ENCODE measurements at regions not wholly inside any gene's neighbourhood (a gene's known extent, or its start where the extent isn't known, plus 50 kb on each side); places are given as distances from the start of the nearest gene placed in this dataset.

- Histone ChIP-seq H2BK20ac (ENCODE audit: low read length) (no peak overlapping the region), H2AK5ac (ENCODE audit: low read depth, low read length) (no peak overlapping the region), H2BK5ac (ENCODE audit: low read depth, low read length) (no peak overlapping the region), H3K79me1 (ENCODE audit: low read depth, low read length) (no peaks in the 10 kb centered on the region), H2BK120ac (replicated peaks; ENCODE audit: low read depth, low read length) (no peak overlapping the region), H3K23ac (ENCODE audit: insufficient read length) (no peak overlapping the region), H3K36me3 (ENCODE audit: control insufficient read depth in 2 of 4, insufficient read depth in 4 of 4, low read length in 3 of 4) (no peaks in the 10 kb centered on the region), H4K91ac (replicated peaks; ENCODE audit: insufficient read length, low read length) (no peak overlapping the region), H3K56ac (replicated peaks; ENCODE audit: insufficient read length, low read depth, low read length) (no peak overlapping the region), H4K20me1 (replicated peaks in 1 of 2; ENCODE audit: control insufficient read depth in 1 of 2, insufficient read depth in 2 of 2, low read length in 2 of 2) (no peaks in the 10 kb centered on the region), H3K27me3 (replicated peaks in 1 of 4; ENCODE audit: control insufficient read depth in 3 of 4, extremely low read depth in 1 of 4, insufficient read depth in 3 of 4, low read length in 3 of 4) (no peaks in the 10 kb centered on the region), H3K4me2 (ENCODE audit: insufficient read depth in 1 of 2, low read depth in 2 of 2, low read length in 2 of 2) (no peak overlapping the region), H3K18ac (ENCODE audit: extremely low read depth, low read length) (no peak overlapping the region), H4K5ac (ENCODE audit: insufficient read length, low read depth, low read length) (no peak overlapping the region), H3K79me2 (ENCODE audit: control insufficient read depth in 1 of 2, insufficient read depth in 2 of 2, low read length in 2 of 2) (no peaks in the 10 kb centered on the region), H3K9ac (replicated peaks in 1 of 4; ENCODE audit: extremely low read depth in 1 of 4, low read depth in 3 of 4, low read length in 3 of 4) (no peak overlapping the region), H3K14ac (ENCODE audit: insufficient read length) (no peak overlapping the region), H3K23me2 (ENCODE audit: low read depth, low read length) (no peaks in the 10 kb centered on the region), H2BK15ac (ENCODE audit: low read length) (no peak overlapping the region), H3K4me1 (replicated peaks in 1 of 4; ENCODE audit: control insufficient read depth in 3 of 4, insufficient read depth in 4 of 4, low read length in 3 of 4) (no peaks in the 10 kb centered on the region), H3K27ac (ENCODE audit: low read depth, low read length) (no peak overlapping the region), H4K8ac (ENCODE audit: extremely low read depth, insufficient read depth, low read length) (no peak overlapping the region), H3K4ac (replicated peaks; ENCODE audit: insufficient read length, low read depth, low read length) (no peak overlapping the region), H3K4me3 (ENCODE audit: extremely low read depth in 1 of 4, insufficient read depth in 2 of 4, low read depth in 3 of 4, low read length in 4 of 4) (no peak overlapping the region), H2BK12ac (ENCODE audit: low read depth, low read length) (no peak overlapping the region), H2AFZ (ENCODE audit: low read length) (peak overlapping the region; percentile 92; the same call in 1 of the 2 replicates), H3K9me3 (ENCODE audit: insufficient read depth in 2 of 2, low read depth in 1 of 2, low read length in 1 of 2) (no peaks in the 10 kb centered on the region)
- WGBS, 2 experiments (ENCODE audit: extremely low coverage in 1 of 2, insufficient coverage in 1 of 2, insufficient read length in 1 of 2, insufficient replicate concordance in 2 of 2, low coverage in 1 of 2, low lambda C conversion rate in 2 of 2, missing lambda C conversion rate in 1 of 2) = 94% methylated on average over 2 of the region's 2 CpGs; no CpG with 5 or more reads in 1 of the 2 experiments
- TF ChIP-seq GABPA (IDR thresholded peaks at IDR 0.05; ENCODE audit: borderline replicate concordance, insufficient read depth, low read length) (no peak), YY1 (IDR thresholded peaks at IDR 0.05; ENCODE audit: low read depth, low read length) (no peak), KDM1A (IDR thresholded peaks at IDR 0.05; ENCODE audit: borderline replicate concordance, low read length) (no peak), NANOG (IDR thresholded peaks at IDR 0.05; ENCODE audit: insufficient read depth, low read depth, low read length, poor library complexity, severe bottlenecking) (no peak), ZNF274 (IDR thresholded peaks at IDR 0.05; ENCODE audit: borderline replicate concordance, extremely low read depth, low read length) (no peak), GTF2F1 (IDR thresholded peaks at IDR 0.05; ENCODE audit: borderline replicate concordance, low read depth, low read length) (no peak), JUN (IDR thresholded peaks at IDR 0.05; ENCODE audit: low read depth, low read length) (no peak), CHD1 (IDR thresholded peaks at IDR 0.05; ENCODE audit: low read depth, low read length) (no peak), POLR2A (IDR thresholded peaks at IDR 0.05; ENCODE audit: control extremely low read depth in 1 of 2, low read depth in 2 of 2, low read length in 2 of 2) (no peak), E2F6 (IDR thresholded peaks at IDR 0.05) (no peak)
- ChIA-PET CTCF (ENCODE audit: partially characterized antibody) (no interaction called here), POLR2A (ENCODE audit: partially characterized antibody) (no interaction called here)
- no peak for DNase-seq (ENCODE audit: low read depth in 1 of 2, low spot score in 2 of 2)
- no peak for FAIRE-seq
These were observed 509.1 kb upstream of the FAT1 start for GRCh38 chr4:187232796-187233195.

Data from H1 (cell line).